PC-3 (cell line): ENCODE measurements at regions not wholly inside any gene's neighbourhood (a gene's known extent, or its start where the extent isn't known, plus 50 kb on each side); places are given as distances from the start of the nearest gene placed in this dataset.

ENCODE experiments used
- ATAC-seq: fragments of 200-7000 bp; cut with Tn5 transposase; 2 replicates; pipeline ENCODE4 v1.9.1; 2020; ENCODE audit warnings: mild to moderate bottlenecking, moderate library complexity
- BruUV-seq: library from RNA; stranded (reverse); fragments of 400-500 nt; replicated peaks from 2 replicates; lab custom pipeline; 2021; lab: Mats Ljungman, UMichigan
- CTCF ChIA-PET: fragments of 300-600 bp; sonication (Branson Sonifier 250); formaldehyde crosslinking; loops from one replicate; lab custom pipeline; 2022; ENCODE audit warnings: antibody characterized with exemption; lab: Charles Lee
- POLR2A ChIA-PET: fragments of 300-600 bp; sonication (Branson Sonifier 250); formaldehyde crosslinking; loops from one replicate; lab custom pipeline; 2022; ENCODE audit warnings: antibody characterized with exemption; ENCODE audit not compliant: unreplicated experiment; lab: Charles Lee
- DNase-seq: peaks from one replicate; pipeline ENCODE4 v3.0.0-alpha.2; 2015
- H2AFZ ChIP-seq: fragments of 300-600 bp; sonication (generic); 2 replicates; pipeline ENCODE4 v1.6.0; 2016; ENCODE audit warnings: antibody characterized with exemption, low read length
- H3F3A ChIP-seq: fragments of 300-600 bp; sonication (generic); one replicate; pipeline ENCODE4 v1.6.0; 2017; ENCODE audit warnings: antibody characterized with exemption, low read length, control low read depth, mild to moderate bottlenecking; ENCODE audit not compliant: unreplicated experiment
- H3K27ac ChIP-seq: fragments of 300-600 bp; sonication (generic); 2 replicates; pipeline ENCODE4 v1.5.1; 2016; ENCODE audit warnings: mild to moderate bottlenecking, low read length
- H3K27me3 ChIP-seq: fragments of 300-600 bp; sonication (generic); 2 replicates; pipeline ENCODE4 v1.6.1; 2016; ENCODE audit warnings: low read length, mixed read lengths
- H3K36me3 ChIP-seq: fragments of 300-600 bp; sonication (generic); 2 replicates; pipeline ENCODE4 v1.6.1; 2016; ENCODE audit warnings: low read depth, mixed run types, low read length, mixed read lengths
- H3K4me1 ChIP-seq: fragments of 300-600 bp; sonication (generic); 2 replicates; pipeline ENCODE4 v1.5.1; 2016; ENCODE audit warnings: low read length; ENCODE audit not compliant: insufficient read depth
- H3K4me2 ChIP-seq: fragments of 300-600 bp; sonication (generic); 2 replicates; pipeline ENCODE4 v1.6.0; 2016; ENCODE audit warnings: low read length
- H3K4me3 ChIP-seq: fragments of 300-600 bp; sonication (generic); 2 replicates; pipeline ENCODE4 v1.5.1; 2016; ENCODE audit warnings: mild to moderate bottlenecking, low read length, mixed read lengths
- H3K79me2 ChIP-seq: fragments of 300-600 bp; sonication (generic); 2 replicates; pipeline ENCODE4 v1.6.1; 2017; ENCODE audit warnings: low read length, mixed read lengths
- H3K9ac ChIP-seq: fragments of 300-600 bp; sonication (generic); 2 replicates; pipeline ENCODE4 v1.6.0; 2016; ENCODE audit warnings: mild to moderate bottlenecking, low read length
- H3K9me2 ChIP-seq: fragments of 300-600 bp; sonication (generic); replicated peaks from 2 replicates; pipeline ENCODE4 v1.6.1; 2016; ENCODE audit warnings: mixed run types, low read length, mixed read lengths
- H3K9me3 ChIP-seq: fragments of 300-600 bp; sonication (generic); 2 replicates; pipeline ENCODE4 v1.6.1; 2016; ENCODE audit warnings: low read length, mixed read lengths
- H4K20me1 ChIP-seq: fragments of 300-600 bp; sonication (generic); 2 replicates; pipeline ENCODE4 v1.6.1; 2016; ENCODE audit warnings: low read length, mixed read lengths
- CTCF ChIP-seq: fragments of 300-600 bp; sonication (generic); conservative IDR thresholded peaks from 2 replicates; pipeline ENCODE4 v1.5.1; 2017; ENCODE audit warnings: antibody characterized with exemption, low read depth, mild to moderate bottlenecking, low read length
- EZH2 ChIP-seq: fragments of 300-600 bp; sonication (generic); IDR thresholded peaks from one replicate; pipeline ENCODE4 v1.6.1; 2017; ENCODE audit warnings: antibody characterized with exemption, mild to moderate bottlenecking, low read length; ENCODE audit not compliant: unreplicated experiment
- EZH2phosphoT487 ChIP-seq: fragments of 300-600 bp; sonication (generic); IDR thresholded peaks from 2 replicates; pipeline ENCODE4 v1.6.1; 2018; ENCODE audit warnings: mild to moderate bottlenecking, antibody characterized with exemption, low read length, borderline replicate concordance
- intact Hi-C: fragments of 100-400 bp; cut with micrococcal nuclease; formaldehyde crosslinking; loops from 2 replicates; pipeline ENCODE4 v1.9.0; 2023

GRCh38 chr18:4658804-4659203, 203.7 kb upstream of the DLGAP1 start:
- ATAC-seq, result no peak
- no peaks in the 10 kb centered on the region for H3K9me2 ChIP-seq
- CTCF ChIA-PET, result no interaction called here

GRCh38 chr18:4653418-4653817, 198.3 kb upstream of the DLGAP1 start:
- DNase-seq (no peak), ATAC-seq (no peak)
- no TSS peak for BruUV-seq
- Histone ChIP-seq H3K27me3 (no peaks in the 10 kb centered on the region), H3K4me2 (no peak overlapping the region), H3K36me3 (no peaks in the 10 kb centered on the region), H3K9me3 (peaks cover 30% of the 10 kb centered on the region), H3K4me3 (no peak overlapping the region), H4K20me1 (no peaks in the 10 kb centered on the region), H3K4me1 (no peaks in the 10 kb centered on the region), H2AFZ (no peak overlapping the region), H3K27ac (no peak overlapping the region), H3F3A (no peaks in the 10 kb centered on the region), H3K79me2 (no peaks in the 10 kb centered on the region), H3K9ac (no peak overlapping the region), H3K9me2 (no peaks in the 10 kb centered on the region)
- POLR2A ChIA-PET, result no interaction called here
- TF ChIP-seq EZH2, result no peak
- TF ChIP-seq CTCF, result no peak
- TF ChIP-seq EZH2phosphoT487, result no peak
- intact Hi-C loops, result no loop called here
- CTCF ChIA-PET, result no interaction called here

More at GRCh38 chr18:4658804-4659203, 203.7 kb upstream of the DLGAP1 start:
- DNase-seq, result no peak
- H3K9me3 ChIP-seq, result peaks cover 46% of the 10 kb centered on the region
- H3K27me3 ChIP-seq, result no peaks in the 10 kb centered on the region
- H3K79me2 ChIP-seq, result no peaks in the 10 kb centered on the region
- POLR2A ChIA-PET, result no interaction called here
- no peak overlapping the region for H2AFZ ChIP-seq
- no peak overlapping the region; the same call in 1 of the 2 replicates for H3K4me3 ChIP-seq
- no peaks in the 10 kb centered on the region for H3K4me1 ChIP-seq
- H3K4me2 ChIP-seq, result no peak overlapping the region
- TF ChIP-seq EZH2 (no peak), CTCF (no peak), EZH2phosphoT487 (no peak)
- no peaks in the 10 kb centered on the region for H4K20me1 ChIP-seq
- no peak overlapping the region for H3K27ac ChIP-seq
- BruUV-seq, result no TSS peak
- H3K9ac ChIP-seq, result no peak overlapping the region
- H3F3A ChIP-seq, result no peaks in the 10 kb centered on the region
- intact Hi-C loops, result no loop called here
- H3K36me3 ChIP-seq, result no peaks in the 10 kb centered on the region

GRCh38 chr18:4641771-4642368, 186.8 kb upstream of the DLGAP1 start:
- Histone ChIP-seq H3K79me2 (no peaks in the 10 kb centered on the region), H4K20me1 (no peaks in the 10 kb centered on the region), H3K9ac (no peak overlapping the region), H3K9me3 (peaks cover 28% of the 10 kb centered on the region), H3K4me2 (no peak overlapping the region), H3K9me2 (no peaks in the 10 kb centered on the region), H3K27me3 (no peaks in the 10 kb centered on the region), H3F3A (no peaks in the 10 kb centered on the region), H3K36me3 (no peaks in the 10 kb centered on the region), H3K4me3 (no peak overlapping the region), H2AFZ (no peak overlapping the region), H3K27ac (no peak overlapping the region), H3K4me1 (no peaks in the 10 kb centered on the region)
- ChIA-PET CTCF (no interaction called here), POLR2A (no interaction called here)
- DNase-seq, result no peak
- BruUV-seq, result no TSS peak
- TF ChIP-seq EZH2 (no peak), EZH2phosphoT487 (no peak), CTCF (no peak)
- intact Hi-C loops, result no loop called here
- ATAC-seq, result no peak
